ENCODE measurements at regions not wholly inside any gene's neighbourhood (a gene's known extent, or its start where the extent isn't known, plus 50 kb on each side); places are given as distances from the start of the nearest gene placed in this dataset.
A peak's percentile ranks its signal among the peaks of the same experiment; 100 is the strongest.

- no peaks in the 10 kb centered on the region for H3K9me3 ChIP-seq
- H3K4me1 ChIP-seq: no peaks in the 10 kb centered on the region
- peaks cover 4% of the 10 kb centered on the region for H3K36me3 ChIP-seq
- no peak for DNase-seq (ENCODE audit: low spot score in 2 of 2)
- intact Hi-C loops (cut with DNase I; ENCODE audit: low total_unique reads): no loop called here
- TF ChIP-seq POLR2A (IDR thresholded peaks at IDR 0.05) (no peak), POLR2AphosphoS5 (IDR thresholded peaks at IDR 0.05) (no peak), CTCF (IDR thresholded peaks at IDR 0.05) (peak in 1 of 3 donors; percentile 10)
- peaks cover 0 to 6% of the 10 kb centered on the region in 2 donors for H3K27me3 ChIP-seq
- H3K27ac ChIP-seq: no peak overlapping the region
- no peak overlapping the region for H3K4me3 ChIP-seq
These were observed 103.4 kb downstream of the QRFPR start for GRCh38 chr4:121277194-121278105.

GRCh38 chr4:121273191-121273590 lies 107.6 kb downstream of the QRFPR start:
- Histone ChIP-seq H3K27me3 (no peaks in the 10 kb centered on the region), H3K27ac (no peak overlapping the region), H3K36me3 (peaks cover 4% of the 10 kb centered on the region), H3K4me3 (no peak overlapping the region), H3K9me3 (no peaks in the 10 kb centered on the region), H3K4me1 (no peaks in the 10 kb centered on the region)
- no peak for DNase-seq (ENCODE audit: low spot score in 2 of 2)
- TF ChIP-seq POLR2AphosphoS5 (IDR thresholded peaks at IDR 0.05) (no peak), CTCF (IDR thresholded peaks at IDR 0.05) (no peak), POLR2A (IDR thresholded peaks at IDR 0.05) (no peak)
- intact Hi-C loops (cut with DNase I; ENCODE audit: low total_unique reads): no loop called here

- Histone ChIP-seq H3K27me3 (no peaks in the 10 kb centered on the region), H3K4me1 (no peaks in the 10 kb centered on the region), H3K36me3 (peaks cover 4% of the 10 kb centered on the region), H3K4me3 (no peak overlapping the region), H3K27ac (no peak overlapping the region), H3K9me3 (no peaks in the 10 kb centered on the region)
- intact Hi-C loops (cut with DNase I; ENCODE audit: low total_unique reads): no loop called here
- no peak for TF ChIP-seq POLR2AphosphoS5 (IDR thresholded peaks at IDR 0.05)
- no peak for TF ChIP-seq POLR2A (IDR thresholded peaks at IDR 0.05)
- TF ChIP-seq CTCF (IDR thresholded peaks at IDR 0.05): no peak
- DNase-seq (ENCODE audit: low spot score in 2 of 2): no peak
These were observed 108.3 kb downstream of the QRFPR start for GRCh38 chr4:121272526-121272925.

- TF ChIP-seq POLR2AphosphoS5 (IDR thresholded peaks at IDR 0.05) (no peak), CTCF (IDR thresholded peaks at IDR 0.05) (no peak), POLR2A (IDR thresholded peaks at IDR 0.05) (no peak)
- no peaks in the 10 kb centered on the region for H3K4me1 ChIP-seq
- H3K9me3 ChIP-seq: no peaks in the 10 kb centered on the region
- no peak overlapping the region for H3K27ac ChIP-seq
- intact Hi-C loops (cut with DNase I; ENCODE audit: low total_unique reads): no loop called here
- DNase-seq (ENCODE audit: low spot score in 2 of 2): no peak
- H3K36me3 ChIP-seq: peaks cover 4% of the 10 kb centered on the region
- no peak overlapping the region for H3K4me3 ChIP-seq
- no peaks in the 10 kb centered on the region for H3K27me3 ChIP-seq
These were observed 106.3 kb upstream of the TNIP3 start for GRCh38 chr4:121270389-121270788.

GRCh38 chr4:121269001-121269400 lies 104.9 kb upstream of the TNIP3 start:
- H3K36me3 ChIP-seq: peaks cover 4% of the 10 kb centered on the region
- intact Hi-C loops (cut with DNase I; ENCODE audit: low total_unique reads): loop anchor here (5.0 kb wide), 1 partner anchor 128 kb away; no protein-coding TSS in a partner anchor
- H3K27me3 ChIP-seq: no peaks in the 10 kb centered on the region
- H3K9me3 ChIP-seq: no peaks in the 10 kb centered on the region
- no peak for DNase-seq (ENCODE audit: low spot score in 2 of 2)
- H3K27ac ChIP-seq: no peak overlapping the region
- TF ChIP-seq POLR2AphosphoS5 (IDR thresholded peaks at IDR 0.05): no peak
- no peak for TF ChIP-seq CTCF (IDR thresholded peaks at IDR 0.05)
- no peak for TF ChIP-seq POLR2A (IDR thresholded peaks at IDR 0.05)
- no peaks in the 10 kb centered on the region for H3K4me1 ChIP-seq
- H3K4me3 ChIP-seq: no peak overlapping the region

Measured in breast epithelium (tissue), 4 donors.